TTC549 (cell line): ENCODE measurements at regions not wholly inside any gene's neighbourhood (a gene's known extent, or its start where the extent isn't known, plus 50 kb on each side); places are given as distances from the start of the nearest gene placed in this dataset.

Experiments used
- FAIRE-seq: peaks from 2 replicates; lab custom pipeline; 2012; peaks lifted over from hg19 to GRCh38; lab: Jason Lieb, UNC

DNA sequence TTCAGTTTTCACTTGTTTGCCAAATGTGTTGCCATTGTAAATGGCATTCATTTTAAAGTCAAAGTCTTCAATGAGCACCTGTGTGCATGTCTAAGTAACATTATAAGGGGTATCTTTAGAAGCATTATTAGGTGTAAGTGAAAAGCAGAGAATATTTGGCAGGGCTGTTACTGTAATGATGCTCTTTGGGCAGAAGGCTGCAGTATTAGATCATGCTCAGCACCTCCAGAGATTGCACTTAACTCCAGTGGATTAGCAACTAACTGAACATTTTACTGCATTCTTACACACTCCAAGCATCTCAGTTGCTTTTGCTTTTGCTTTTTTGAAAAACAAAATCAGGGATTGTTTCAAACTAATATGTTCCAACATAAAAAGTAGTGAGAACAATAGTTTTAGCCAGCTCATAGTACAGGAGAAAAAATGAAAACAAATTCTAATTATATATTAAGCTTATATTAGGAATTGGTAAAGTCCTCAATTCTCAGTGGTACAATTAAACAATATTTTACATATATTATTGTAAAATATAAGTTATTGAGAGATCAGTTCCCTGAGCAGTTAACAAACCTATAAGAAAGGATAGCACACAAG lies 1740.9 kb upstream of the CDH9 start:
- no peak for FAIRE-seq

DNA sequence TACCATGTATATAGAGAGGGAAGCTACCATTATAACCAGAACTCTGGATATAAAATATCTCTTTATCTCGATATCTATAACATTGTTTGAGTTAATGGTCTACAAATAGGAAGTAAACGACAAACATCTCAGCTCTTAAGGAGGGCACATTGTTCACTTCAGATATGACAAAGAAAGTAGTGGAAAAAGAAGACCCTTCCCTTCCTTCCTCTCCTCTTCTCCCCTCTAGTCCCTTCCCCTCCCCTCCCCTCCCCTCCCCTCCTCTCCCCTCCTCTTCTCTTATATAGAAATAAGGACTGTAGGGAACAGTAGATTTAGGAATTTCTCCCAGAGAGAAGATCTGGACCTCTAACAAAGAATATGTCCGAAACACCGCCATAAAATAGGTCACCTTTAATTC lies 1731.9 kb upstream of the CDH9 start:
- no peak for FAIRE-seq

DNA sequence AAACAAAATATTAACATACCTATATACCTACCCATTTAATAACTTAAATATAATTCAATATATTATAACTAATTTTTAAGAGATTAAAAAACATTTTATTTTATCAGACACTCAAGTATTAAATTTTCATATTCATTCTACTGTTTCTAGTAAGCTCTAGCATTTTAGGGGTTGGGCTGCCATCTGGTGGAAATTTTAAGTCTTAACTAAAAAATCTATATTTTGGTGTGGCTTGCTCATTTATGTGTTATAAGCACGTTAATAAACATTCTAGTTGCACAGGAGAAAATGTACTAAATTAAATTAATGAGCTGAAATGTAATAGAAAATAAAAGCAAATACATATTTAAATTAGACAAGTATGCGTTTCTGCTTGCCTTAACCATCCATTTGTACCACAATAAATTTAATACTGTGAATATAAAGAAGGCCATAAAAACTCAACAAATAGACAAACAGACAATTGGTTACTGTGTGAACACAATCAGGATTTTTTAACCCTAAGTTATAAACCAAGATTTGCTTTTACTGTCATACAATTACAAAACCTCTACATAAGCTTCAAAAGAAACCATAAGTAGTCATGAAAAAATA lies 1728.3 kb upstream of the CDH9 start:
- peak; percentile 93 for FAIRE-seq

DNA sequence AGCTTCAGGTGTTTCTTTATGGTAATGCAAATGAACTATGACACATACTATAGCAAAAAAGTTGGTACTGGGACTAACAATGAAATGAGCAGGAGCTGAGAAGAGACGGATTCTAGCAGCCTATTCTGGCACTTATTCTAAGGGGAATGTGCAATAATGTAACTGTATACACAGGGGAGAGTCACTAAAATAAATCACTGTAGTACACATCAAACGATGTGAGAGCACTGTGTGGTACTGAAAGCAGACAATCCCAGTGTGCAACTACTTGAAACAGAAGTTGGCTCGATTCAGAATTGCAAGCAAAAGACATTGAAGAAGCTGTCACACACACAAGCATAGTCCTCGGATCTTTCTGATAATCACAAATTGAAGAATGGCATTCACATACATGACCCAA lies 1713.0 kb upstream of the CDH9 start:
- FAIRE-seq = no peak

DNA sequence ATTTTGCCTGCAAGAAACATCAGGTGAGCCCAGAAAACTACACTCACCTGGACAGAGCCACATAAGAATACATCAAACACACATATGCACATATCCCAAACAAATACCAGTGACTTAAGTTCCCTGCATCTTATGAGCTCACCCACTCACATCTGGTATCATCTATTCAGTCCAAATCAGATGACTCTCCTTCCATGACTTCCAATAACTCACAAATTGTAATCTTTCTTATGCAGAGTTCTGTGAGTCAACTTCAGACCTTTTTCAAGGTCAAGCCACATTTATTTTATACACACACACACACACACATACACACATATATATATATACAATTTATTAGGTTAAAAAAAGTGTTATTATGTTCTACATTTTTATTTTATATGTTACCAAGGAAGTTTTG lies 1711.9 kb upstream of the CDH9 start:
- FAIRE-seq = no peak

DNA sequence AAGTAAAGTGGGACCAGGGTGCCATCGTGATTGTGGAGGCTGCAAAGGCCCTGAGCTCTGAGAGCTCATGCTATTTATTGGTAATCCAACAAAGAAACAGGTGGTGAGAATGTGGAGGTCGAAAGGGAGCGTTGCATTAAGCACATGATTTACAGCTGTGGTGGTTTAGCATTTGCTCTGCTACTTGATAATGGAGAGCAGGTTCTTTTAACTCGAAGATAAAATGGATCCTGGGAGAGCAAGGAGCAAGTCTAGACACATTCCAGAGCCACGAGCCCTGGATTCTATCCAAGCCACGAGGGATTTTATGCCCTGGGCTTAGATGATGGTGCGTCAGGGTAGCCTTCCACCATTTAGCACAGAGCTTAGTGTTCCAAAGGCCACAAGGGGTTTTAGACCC lies 1710.1 kb upstream of the CDH9 start:
- FAIRE-seq = no peak

DNA sequence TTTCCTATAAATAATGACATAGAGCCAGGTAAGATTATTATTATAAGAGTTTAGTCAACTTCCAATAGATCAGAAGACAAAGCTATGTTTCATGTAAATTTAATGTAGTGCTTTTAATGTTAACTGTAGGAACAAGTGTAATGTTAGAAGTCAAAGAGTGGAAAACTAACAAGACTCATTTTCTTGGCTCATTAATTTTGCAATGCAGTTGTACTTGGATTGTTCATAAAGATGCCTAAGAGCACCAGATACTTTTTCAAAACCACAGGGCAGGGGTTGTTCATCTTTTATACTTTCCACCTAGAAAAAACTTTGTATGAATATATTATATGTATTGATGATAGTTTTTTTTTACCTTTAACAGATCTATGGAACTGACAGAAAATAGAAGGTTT lies 1705.3 kb upstream of the CDH9 start:
- no peak for FAIRE-seq

DNA sequence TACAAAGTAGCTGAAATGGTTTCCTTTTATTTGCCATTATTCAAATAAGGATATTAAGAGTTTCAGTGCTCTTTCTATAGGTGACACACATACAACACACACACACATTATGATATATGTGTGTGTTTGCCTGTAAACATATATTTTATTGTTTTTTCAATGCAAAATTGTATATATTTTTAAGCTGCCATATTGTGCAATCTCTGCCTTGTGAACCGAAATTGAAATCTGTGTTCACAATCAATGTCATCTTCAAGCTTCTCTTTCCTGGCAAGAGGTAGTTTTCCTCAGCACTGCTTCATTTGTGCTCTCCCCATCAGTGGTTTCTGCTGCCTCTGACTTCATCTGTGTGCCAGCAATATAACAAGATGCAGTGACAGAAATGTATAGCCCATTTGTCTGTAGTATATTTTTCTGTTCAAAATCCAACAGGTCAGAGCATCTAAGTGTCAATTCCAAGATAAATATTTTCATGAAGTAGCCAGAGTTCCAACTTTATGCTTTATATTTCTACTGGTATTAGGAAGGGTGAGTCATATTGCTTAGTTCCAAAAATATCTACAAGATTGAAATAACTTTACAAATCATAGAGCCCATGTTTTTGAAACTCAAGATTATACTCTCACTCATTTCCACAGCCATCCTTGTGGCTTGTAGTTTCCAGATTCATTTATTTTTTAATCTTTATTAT lies 1704.8 kb upstream of the CDH9 start:
- no peak for FAIRE-seq

DNA sequence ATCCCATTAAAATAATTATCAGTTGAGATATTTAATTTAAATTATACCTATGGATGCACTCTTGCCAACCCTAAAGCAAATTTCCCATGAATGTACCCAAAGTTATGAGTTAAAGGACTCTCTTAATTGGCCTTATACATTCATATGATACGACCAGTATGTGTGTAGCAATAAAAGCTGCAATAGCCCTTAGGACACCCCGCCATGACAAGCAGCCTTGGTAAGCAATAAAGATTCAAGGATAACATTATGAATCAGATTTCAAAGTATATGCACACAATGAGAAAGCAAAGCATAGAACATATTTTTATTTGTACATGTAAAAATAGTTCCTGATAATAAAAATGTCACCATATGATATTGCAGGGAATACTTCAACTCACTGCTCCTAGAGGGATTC lies 1699.3 kb upstream of the CDH9 start:
- no peak for FAIRE-seq

DNA sequence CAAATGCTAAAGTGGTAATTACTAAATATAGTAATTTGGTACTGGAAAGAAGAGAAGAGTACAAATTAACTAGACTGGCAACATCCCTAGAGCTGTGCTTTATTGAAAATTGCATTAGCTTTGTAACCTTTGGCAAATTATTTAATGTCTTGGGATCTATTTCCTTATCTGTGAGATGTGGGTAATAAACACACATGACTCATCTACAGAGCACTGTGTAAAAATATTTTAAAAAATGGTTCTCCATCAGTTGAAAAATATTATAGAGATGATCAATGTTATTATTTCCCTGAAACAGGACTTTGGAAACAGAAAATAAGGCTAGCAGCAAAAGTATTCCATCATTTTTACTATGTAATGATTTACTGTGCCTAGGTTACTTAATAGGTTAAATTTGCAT lies 1698.8 kb upstream of the CDH9 start:
- FAIRE-seq = no peak

DNA sequence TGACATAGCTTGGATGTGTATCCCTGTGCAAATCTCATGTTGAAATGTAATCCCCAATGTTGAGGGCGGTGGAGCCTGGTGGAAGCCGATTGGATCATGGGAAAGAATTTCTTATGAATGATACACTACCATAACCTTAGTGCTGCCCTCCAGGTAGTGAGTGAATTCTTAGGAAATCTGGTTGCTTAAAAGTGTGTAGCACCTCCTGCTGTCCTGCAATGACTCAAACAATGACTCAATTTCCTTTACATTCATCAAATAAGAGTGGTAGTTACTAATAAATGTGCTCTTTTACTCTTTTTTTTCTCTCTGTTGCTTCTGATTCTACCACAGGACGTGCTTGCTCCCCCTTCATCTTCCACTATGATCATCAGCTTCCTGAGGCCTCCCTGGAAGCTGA lies 1696.0 kb upstream of the CDH9 start:
- FAIRE-seq = no peak

DNA sequence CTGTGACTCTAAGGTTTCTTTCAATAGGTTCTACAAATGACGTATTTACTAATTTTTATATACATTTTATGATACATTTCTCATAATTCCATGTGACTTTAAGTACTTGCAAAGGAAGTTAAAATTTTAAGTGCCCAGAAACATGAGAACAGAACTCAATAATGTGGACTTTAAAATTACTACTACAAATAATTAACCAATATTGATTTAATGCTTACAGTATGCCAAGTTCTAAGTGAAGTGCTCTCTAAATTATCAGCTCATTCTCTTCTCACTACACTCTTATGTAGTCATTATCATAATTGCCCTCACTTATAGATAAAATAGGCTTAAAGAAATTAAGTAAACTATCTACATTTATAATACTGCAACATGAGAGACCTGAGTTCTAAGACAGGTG lies 1690.7 kb upstream of the CDH9 start:
- FAIRE-seq = no peak

DNA sequence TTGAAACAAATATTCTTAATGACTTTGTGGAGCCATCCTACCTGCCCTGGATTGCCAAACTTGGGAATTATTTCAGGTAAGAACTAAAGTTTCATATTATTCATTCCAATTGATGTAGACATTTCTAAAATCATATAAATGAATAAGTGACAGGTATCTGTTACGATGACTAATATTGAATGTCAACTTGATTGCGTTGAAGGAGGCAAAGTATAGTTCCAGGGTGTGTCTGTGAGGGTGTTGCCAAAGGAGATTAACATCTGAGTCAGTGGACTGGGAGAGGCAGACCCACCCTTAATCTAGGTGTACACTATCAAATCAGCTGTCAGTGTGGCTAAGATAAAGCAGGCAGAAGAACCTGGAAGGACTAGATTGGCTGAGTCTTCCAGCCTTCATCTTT lies 1688.4 kb upstream of the CDH9 start:
- no peak for FAIRE-seq

DNA sequence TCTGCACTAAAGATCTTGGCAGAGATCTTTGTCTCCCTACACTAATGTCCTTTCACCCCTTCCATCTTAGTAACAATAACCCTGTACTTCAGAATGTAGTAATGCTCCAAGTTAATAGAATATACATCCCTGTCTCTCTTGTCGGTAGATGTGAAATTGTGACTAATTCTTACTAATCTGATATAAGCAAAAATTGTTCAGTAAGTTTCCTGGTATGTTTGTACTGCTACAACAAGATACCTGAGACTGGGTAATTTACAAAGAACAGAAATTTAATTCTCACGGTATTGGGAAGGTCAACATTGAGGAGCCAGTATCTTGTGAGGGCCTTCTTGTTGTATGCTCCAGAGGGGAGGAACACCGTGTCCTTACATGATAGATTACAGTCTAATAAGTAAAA lies 1686.6 kb upstream of the CDH9 start:
- no peak for FAIRE-seq

DNA sequence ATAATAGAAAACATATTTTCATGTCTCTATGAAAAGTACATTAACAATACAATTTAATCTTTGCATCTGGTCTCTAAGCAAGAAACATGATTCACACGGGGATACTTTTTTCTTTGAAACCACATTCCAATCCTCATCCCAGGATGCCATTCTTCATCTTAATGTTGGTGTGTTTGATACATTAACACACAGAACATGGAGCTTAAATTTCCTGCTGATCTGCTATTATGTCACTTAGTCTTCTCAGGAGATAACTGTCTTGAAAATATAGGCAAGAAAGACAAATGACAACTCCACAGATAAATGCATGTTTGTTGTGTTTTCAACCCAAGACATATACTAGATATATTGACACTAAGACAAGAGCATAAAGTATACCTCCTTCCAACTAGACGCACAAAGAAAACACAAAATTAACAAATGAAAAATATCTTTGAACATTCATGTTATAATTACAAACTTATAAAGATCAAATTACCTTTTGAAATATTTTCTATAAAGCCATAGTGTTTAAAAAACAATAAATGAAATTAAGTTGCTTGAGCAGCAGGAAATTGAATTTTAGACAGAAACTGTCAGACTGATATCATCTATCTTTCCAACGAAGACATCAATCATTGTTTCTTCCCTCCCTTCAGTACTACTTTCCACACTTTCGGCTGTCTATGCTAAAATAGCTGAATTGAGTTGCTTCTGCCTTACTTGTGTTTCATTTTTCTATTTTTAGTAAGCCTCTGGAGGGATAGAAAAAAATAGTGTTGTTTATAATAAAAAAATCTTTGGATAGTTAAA lies 1676.7 kb upstream of the CDH9 start:
- FAIRE-seq = no peak

DNA sequence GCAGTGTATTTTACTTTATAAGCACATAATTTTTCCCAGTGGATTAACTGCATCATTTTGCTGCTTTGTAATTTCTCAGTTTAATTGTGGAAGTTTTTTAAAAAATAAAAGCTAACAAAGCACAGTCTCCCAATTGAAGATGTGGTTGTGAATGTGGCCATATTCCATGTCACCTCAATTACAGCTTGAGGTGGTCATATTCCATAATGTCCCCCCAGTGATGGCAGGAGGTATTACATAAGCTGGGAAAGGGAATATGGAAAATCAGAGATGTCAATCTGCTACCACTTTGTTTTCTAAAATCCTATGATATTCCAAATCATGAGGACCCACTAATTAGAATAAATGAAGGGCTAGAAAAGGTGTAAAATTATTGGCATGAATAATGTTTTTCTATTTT lies 1672.0 kb upstream of the CDH9 start:
- FAIRE-seq = no peak

DNA sequence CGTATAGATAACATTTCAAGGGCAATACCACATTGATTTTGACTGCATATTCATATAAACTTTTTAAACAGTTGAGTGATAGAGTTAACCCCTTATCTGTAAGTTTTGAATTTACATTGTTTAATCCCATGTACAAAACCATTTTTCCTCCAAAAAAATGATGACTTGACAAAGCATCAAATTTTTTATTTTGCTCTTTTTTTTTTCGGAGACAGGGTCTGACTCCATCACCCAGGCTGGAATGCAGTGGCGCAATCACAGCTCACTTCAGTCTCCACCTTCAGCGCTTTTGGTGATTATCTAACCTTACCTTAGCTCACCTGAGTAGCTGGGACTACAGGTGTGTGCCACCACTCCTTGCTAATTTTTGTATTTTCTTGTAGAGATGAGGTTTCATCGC lies 1670.1 kb upstream of the CDH9 start:
- no peak for FAIRE-seq

DNA sequence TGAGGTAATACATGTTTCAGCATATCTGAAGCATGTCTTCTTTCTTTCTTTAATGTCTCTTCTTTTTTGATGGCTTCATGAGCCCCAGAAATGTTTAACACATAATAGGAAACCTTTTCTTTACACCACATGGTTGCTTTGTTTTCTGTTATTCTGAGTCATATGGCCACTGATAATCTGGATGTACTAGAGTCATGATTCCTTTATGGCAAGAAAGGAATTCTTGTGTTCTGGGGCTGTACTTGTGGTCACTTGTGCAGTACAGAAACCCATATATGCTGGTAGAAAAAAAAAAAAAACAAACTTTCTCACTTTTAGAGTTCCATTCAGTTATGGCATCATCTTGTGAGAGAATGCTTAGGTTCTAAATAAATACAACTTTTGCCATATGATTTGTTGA lies 1669.3 kb upstream of the CDH9 start:
- FAIRE-seq = no peak

DNA sequence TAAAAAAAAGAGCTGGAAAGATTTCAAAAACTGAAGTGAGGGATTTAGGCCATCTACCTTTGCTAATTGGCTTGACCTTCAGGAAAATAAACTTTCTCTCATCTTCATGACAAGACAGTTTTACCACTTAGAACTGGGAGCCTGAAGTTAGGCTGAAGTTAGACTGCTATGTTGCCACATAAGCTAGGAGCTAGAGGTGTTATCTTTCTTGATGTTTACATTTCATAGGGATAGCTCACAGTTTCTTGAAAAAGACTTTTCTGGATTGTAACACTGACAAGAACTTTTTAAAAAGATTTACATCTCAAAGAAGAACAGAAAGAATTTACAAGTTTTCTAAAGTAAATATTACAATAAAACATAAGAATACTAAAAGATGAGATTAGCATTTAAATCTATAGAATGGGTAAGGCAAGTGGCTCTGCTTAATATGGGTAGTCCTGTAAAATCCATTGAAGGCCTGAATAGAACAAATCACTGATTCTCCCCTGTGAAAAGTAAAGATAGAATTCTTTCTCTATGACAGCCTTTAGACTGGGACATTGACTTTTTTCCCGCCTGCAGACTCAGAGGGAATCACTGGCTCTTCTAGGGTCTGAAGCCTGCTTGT lies 1665.4 kb upstream of the CDH9 start:
- no peak for FAIRE-seq

DNA sequence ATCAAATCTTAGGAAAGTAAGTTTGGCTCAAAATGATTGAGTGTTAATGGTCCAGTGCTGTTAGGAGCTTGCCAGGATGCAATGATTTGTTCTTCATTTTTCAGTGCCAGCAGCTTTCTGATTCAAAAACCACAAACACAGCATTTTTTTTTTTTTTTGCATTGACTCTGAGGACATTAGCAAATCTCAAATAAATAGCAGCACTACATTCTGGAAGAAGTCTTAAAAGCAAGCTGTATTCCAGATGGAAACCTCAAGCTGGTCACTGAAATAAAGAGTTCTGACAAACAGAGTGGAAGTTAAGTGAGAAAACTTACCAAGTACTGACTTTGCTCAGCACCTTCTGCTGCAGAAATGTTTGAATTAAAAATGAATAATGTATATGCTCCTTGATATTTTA lies 1653.1 kb upstream of the CDH9 start:
- no peak for FAIRE-seq

DNA sequence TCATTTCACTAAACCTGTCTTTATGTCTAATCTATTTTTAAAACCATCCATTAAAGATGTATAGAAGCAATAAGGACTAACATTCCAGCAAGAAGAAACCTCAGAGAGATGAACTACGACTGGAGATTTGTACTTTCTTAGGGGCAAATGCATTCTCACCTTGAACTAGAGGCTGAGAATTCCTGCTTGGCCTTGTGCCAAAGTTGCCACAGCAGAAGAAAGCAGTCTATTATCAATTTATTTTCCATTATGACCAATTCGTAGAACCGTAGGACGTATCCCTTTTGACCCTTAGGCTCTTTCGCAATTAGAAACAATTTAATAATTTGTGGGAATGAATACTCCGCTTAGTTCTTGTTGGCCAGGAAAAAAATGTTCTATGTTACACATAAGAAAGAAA lies 1647.4 kb upstream of the CDH9 start:
- FAIRE-seq = no peak

DNA sequence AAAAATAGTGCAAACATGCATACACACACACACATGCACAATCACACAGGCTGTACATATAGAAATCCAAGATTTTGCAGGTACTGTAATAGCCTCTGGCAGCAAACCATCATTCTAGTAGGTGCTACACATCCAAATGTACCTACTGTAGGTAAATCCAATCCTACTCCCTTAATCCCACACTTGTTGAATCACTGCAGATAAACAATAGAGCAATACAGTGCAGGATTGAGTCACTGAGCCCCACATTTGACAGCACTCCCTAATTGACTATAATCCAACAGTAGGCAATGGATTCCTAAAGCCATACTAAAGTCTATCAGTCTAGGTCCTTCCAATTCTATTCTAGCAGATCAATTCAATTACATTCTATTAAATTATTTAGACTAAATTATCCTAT lies 1640.5 kb upstream of the CDH9 start:
- no peak for FAIRE-seq

DNA sequence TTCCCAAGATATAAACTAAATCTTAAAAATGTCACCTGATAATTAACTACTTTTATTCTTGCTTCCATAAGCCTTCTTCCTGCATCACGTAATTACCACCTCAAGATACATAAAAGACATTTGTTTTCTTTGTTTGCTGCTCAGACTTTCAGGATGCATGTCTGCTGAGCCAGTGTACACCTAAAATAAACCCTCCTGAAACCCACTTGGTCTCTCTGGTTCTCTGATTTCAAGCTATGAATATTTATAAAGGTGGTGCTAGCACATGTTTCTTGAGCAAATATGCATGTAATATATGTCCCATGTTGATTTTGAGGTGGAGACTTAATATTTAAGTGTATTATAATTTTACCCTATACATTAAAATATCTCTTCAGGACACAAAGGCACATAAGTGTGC lies 1627.7 kb upstream of the CDH9 start:
- FAIRE-seq = no peak
